GM13976 (cell line): ENCODE measurements at regions not wholly inside any gene's neighbourhood (a gene's known extent, or its start where the extent isn't known, plus 50 kb on each side); places are given as distances from the start of the nearest gene placed in this dataset.

Experiments used
- DNase-seq: peaks from one replicate; pipeline ENCODE4 v3.0.0; 2012; ENCODE audit warnings: low spot score
- in situ Hi-C: fragments of 300-500 bp; cut with MboI; formaldehyde crosslinking; loops from one replicate; pipeline ENCODE4 v1.12.0; 2022; ENCODE audit warnings: low sequenced_read_pairs, mixed read lengths, inconsistent platforms; ENCODE audit not compliant: unreplicated experiment
- TF ChIP-seq, protein P1 (sequence below): IDR thresholded peaks from 2 replicates; pipeline ENCODE4 v1.5.1; 2012; ENCODE audit warnings: borderline replicate concordance, mild to moderate bottlenecking; ENCODE audit not compliant: insufficient read depth; ENCODE audit errors: extremely low read depth, missing control alignments, control extremely low read depth

DNA sequence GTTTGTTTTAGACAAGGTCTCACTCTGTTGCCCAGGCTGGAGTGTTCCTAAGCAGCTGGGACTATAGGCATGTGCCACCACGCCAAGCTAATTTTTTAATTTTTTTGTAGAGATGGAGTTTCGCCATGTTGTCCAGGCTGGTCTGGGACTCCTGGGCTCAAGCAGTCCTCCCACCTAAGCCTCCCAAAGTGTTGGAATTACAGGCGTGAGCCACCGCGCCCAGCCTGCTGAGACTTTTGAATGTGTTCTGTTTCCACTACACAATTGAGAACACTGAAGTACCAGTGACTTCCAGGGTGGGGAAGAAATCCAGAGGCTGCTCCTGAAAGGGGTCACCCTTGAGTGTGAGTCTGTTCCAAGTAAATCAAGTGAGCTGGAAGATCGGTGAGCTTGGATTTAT lies 81.3 kb upstream of the ARMC2 start:
- in situ Hi-C loops = no loop called here
- no peak for DNase-seq
- TF ChIP-seq, protein P1, sequence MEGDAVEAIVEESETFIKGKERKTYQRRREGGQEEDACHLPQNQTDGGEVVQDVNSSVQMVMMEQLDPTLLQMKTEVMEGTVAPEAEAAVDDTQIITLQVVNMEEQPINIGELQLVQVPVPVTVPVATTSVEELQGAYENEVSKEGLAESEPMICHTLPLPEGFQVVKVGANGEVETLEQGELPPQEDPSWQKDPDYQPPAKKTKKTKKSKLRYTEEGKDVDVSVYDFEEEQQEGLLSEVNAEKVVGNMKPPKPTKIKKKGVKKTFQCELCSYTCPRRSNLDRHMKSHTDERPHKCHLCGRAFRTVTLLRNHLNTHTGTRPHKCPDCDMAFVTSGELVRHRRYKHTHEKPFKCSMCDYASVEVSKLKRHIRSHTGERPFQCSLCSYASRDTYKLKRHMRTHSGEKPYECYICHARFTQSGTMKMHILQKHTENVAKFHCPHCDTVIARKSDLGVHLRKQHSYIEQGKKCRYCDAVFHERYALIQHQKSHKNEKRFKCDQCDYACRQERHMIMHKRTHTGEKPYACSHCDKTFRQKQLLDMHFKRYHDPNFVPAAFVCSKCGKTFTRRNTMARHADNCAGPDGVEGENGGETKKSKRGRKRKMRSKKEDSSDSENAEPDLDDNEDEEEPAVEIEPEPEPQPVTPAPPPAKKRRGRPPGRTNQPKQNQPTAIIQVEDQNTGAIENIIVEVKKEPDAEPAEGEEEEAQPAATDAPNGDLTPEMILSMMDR = no peak

DNA sequence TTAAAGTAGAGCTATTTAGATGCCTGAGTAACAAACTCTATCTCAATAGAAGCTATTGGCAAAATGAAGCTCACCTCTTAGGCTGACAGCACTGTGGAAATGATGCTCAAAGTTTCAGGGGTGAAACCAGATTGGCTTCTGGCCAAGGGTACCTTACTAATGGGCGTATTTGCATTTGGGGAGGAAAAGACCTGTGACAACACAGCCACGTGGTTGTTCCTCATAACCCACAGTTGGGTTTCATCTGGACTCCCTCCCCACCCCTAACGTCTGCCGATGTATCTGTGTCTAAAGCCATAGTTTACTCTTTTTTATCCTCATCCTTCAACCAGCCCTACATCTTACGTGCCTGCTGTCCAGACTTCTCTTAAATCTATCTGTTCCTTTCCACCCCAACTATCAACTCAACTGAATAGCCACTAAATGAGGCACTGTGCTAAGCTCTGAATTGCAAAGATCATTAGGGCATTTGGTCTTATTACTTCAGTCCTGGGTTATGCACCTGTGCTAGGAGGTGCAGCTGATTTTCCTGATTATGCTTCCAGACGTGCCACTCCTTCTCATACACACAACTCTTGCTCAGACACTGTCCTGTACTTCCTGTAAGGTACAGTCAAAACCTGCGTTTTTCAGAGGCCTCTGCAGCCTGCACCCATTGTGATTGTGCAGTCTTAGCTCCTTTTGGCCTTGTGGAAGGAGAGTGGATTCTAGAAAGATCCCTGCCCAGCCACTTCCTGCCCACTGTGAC lies 80.6 kb upstream of the ARMC2 start:
- in situ Hi-C loops = no loop called here
- TF ChIP-seq, protein P1 = no peak
- DNase-seq = no peak

DNA sequence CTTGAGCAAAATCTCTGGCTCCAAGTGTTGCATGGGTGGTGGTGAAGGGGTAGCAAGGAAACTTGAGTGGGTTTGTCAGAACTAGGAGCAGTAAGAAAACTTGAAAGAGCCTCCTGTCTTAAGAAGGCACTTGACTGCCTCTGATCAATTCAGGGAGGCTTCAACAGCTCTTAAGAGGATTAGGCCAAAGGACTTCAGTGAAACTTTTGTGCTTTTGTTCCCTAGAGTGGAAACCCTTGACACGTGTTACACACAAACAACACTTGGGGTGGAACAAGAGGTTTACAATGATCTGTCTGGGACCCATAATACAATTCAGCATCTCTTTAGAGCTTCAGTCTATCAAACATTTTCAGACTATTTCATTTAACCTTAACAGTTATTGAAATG lies 80.1 kb upstream of the ARMC2 start:
- TF ChIP-seq, protein P1 = no peak
- in situ Hi-C loops = no loop called here
- no peak for DNase-seq

DNA sequence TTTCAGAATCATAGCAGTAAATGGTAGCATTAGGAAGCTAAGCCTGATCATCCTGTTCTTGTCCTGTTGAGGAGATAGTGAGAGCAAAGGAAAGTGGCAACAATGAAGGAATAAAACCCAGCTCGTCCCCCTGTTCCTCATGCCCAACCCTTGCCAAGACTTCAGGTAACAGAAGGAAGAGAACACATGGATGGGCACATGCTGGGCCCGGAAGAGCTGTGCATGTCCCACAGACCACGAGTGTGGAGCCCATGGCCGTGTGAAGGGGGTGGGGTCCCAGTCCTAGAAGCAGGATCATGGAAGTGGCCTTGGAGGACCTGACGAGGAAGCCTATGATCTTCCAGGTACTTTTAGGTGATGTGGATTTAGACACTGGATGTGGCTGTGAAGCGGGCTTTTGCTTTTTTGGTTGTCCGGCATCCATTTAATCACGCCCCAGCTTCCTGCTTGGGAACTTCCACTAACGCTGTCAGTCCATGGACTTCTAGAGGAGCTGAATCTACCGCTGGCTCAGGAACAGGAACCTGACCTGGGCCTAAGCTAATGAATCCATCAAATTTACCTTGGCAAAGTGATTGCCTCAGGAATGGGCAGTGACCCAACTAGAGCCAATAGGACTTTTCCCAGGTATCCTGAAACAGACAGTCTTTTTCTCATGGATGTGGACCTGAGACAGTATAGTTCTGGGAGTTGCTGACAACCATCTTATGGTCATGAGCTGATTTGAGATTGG lies 79.3 kb upstream of the ARMC2 start:
- DNase-seq = no peak
- in situ Hi-C loops = no loop called here
- TF ChIP-seq, protein P1 = no peak

DNA sequence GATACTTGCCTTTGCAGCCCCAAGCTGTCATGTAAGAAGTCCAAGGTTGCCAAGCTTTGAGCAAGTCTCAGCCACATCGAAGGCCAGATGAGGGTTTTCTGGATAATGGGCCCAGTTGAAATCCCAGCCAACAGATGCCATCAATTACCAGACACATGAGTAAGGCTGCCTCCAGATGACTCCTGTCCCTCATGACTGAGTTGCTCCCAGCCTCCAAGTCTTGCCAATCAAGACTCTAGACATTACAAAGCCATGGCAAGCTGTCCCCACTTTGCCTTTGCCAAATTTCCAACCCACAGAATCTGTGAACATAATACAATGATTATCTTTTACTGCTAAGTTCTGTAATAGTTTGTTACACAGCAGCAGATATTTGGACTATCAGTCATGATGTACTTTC lies 76.8 kb upstream of the ARMC2 start:
- DNase-seq = no peak
- TF ChIP-seq, protein P1 = no peak
- in situ Hi-C loops = no loop called here

DNA sequence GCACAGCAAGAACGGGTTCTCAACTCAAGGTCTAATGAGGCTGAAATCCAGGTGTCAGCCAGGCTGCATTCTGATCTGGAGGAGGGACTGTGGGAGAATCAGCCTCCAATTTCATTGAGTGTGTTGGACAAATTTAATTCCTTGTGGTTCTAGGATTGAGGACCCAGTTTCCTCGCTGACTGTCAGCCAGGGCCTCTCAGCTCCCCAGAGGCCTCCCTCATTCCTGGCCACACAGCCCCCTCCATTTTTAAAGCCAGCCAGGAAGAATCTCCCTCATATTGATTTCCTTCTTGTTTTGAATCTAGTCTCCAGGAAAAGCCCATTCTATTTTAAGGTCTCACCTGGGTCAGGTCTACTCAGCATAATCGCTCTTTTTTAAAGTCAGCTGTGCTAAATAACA lies 73.7 kb upstream of the ARMC2 start:
- TF ChIP-seq, protein P1 = no peak
- no peak for DNase-seq
- in situ Hi-C loops = no loop called here
